ENCODE measurements at regions not wholly inside any gene's neighbourhood (a gene's known extent, or its start where the extent isn't known, plus 50 kb on each side); places are given as distances from the start of the nearest gene placed in this dataset.

GRCh38 chr18:44552706-44553105 is 128.0 kb upstream of the SETBP1 start:
- no peak for DNase-seq
- H3K27me3 ChIP-seq: no peaks in the 10 kb centered on the region
- no peaks in the 10 kb centered on the region for H3K36me3 ChIP-seq
- H3K27ac ChIP-seq: no peak overlapping the region
- TF ChIP-seq POLR2A (IDR thresholded peaks at IDR 0.05): no peak
- TF ChIP-seq CTCF (IDR thresholded peaks at IDR 0.05): no peak
- no peak for TF ChIP-seq EP300 (IDR thresholded peaks at IDR 0.05)
- no peak overlapping the region for H3K4me3 ChIP-seq
- WGBS, 3 donors: 71 to 83% (median 79%) methylated on average over 2 of the region's 2 CpGs
- no peaks in the 10 kb centered on the region for H3K9me3 ChIP-seq
- intact Hi-C loops (cut with DNase I): no loop called here
- H3K4me1 ChIP-seq (ENCODE audit: insufficient read depth): peaks cover 5% of the 10 kb centered on the region

DNA sequence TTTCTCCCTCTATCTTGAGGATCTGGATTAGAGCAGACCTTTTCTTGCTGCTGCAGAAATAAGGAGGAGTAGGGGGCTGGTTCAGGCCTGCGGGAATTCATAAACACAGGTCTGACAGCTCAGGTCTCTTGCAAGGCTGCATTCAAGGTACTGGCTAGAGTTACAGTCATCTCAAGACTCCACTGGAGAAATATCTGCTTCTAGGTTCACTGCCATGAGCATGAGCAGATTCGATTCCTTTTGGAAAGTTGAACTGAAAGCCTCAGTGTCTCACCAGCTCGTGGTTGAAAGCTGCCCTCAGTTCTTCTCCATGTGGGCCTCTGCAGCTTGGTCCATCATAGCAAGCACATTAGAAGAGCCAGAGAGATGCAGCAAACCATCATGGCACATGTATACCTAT is 124.4 kb upstream of the SETBP1 start:
- intact Hi-C loops (cut with DNase I): no loop called here
- 73% methylated on average over 3 of the region's 3 CpGs for WGBS, 3 donors
- no peaks in the 10 kb centered on the region for H3K9me3 ChIP-seq
- H3K36me3 ChIP-seq: no peaks in the 10 kb centered on the region
- TF ChIP-seq POLR2A (IDR thresholded peaks at IDR 0.05): no peak
- no peak for TF ChIP-seq EP300 (IDR thresholded peaks at IDR 0.05)
- TF ChIP-seq CTCF (IDR thresholded peaks at IDR 0.05): no peak
- H3K4me3 ChIP-seq: no peak overlapping the region
- no peak for DNase-seq
- H3K27me3 ChIP-seq: no peaks in the 10 kb centered on the region
- no peak overlapping the region for H3K27ac ChIP-seq
- peaks cover 2% of the 10 kb centered on the region for H3K4me1 ChIP-seq (ENCODE audit: insufficient read depth)

DNA sequence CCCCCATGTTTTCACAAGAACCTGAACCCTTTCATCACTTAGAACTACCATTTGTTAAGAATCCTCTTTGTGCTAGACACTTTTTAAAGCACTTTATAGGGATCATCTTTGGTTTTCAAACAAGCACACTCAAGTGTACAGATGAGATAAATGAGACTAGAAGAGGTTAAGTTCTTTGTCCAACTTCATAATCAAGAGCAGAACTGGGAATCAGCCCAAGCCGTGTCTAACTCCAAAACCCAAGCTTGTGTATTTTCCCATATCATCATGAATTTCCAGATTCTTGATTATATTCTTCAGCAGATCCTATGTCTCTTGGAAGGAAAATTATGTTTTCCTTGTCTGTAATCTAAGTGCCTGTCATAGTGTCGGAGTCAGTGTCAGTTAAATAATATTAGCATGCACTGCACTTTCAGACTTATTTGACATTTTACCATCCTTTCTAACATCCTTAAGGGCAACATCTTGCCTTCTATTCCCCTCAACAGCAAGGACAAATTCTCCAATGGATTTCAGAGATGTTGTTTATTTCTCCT is 123.0 kb upstream of the SETBP1 start:
- DNase-seq: no peak
- TF ChIP-seq CTCF (IDR thresholded peaks at IDR 0.05): no peak
- TF ChIP-seq EP300 (IDR thresholded peaks at IDR 0.05): no peak
- no peak for TF ChIP-seq POLR2A (IDR thresholded peaks at IDR 0.05)
- H3K27ac ChIP-seq: no peak overlapping the region
- 17 to 25% (median 19%) methylated on average over 2 of the region's 2 CpGs for WGBS, 3 donors
- intact Hi-C loops (cut with DNase I): no loop called here
- H3K4me3 ChIP-seq: no peak overlapping the region
- H3K4me1 ChIP-seq (ENCODE audit: insufficient read depth): peaks cover 2% of the 10 kb centered on the region
- H3K9me3 ChIP-seq: no peaks in the 10 kb centered on the region
- H3K27me3 ChIP-seq: no peaks in the 10 kb centered on the region
- no peaks in the 10 kb centered on the region for H3K36me3 ChIP-seq

- no peak for TF ChIP-seq CTCF (IDR thresholded peaks at IDR 0.05)
- WGBS, 3 donors: 20 to 55% (median 28%) methylated on average over 1 of the region's 1 CpG
- H3K27me3 ChIP-seq: no peaks in the 10 kb centered on the region
- H3K4me3 ChIP-seq: no peak overlapping the region
- no peaks in the 10 kb centered on the region for H3K36me3 ChIP-seq
- no peak for DNase-seq
- no peaks in the 10 kb centered on the region for H3K9me3 ChIP-seq
- peaks cover 2% of the 10 kb centered on the region for H3K4me1 ChIP-seq (ENCODE audit: insufficient read depth)
- intact Hi-C loops (cut with DNase I): no loop called here
- no peak overlapping the region for H3K27ac ChIP-seq
Observed at GRCh38 chr18:44558767-44559166, 121.9 kb upstream of the SETBP1 start.

DNA sequence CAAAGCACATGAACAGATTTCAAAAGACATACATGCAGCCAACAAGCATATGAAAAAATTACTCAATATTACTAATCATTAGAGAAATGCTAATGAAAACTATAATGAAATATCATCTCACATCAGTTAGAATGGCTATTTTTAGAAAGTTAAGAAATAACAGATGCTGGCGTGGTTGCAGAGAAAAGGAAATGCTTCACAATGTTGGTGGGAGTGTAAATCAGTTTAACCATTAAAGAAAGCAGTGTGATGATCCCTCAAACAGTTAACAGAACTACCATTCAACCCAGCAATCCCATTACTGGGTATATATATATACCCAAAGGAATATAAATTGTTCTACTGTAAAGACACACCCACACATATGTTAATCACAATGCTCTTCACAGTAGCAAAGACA is 117.7 kb upstream of the SETBP1 start:
- no peak overlapping the region for H3K4me3 ChIP-seq
- WGBS, 3 donors: 73 to 84% (median 77%) methylated on average over 1 of the region's 1 CpG
- TF ChIP-seq POLR2A (IDR thresholded peaks at IDR 0.05) (no peak), EP300 (IDR thresholded peaks at IDR 0.05) (no peak), CTCF (IDR thresholded peaks at IDR 0.05) (no peak)
- H3K4me1 ChIP-seq (ENCODE audit: insufficient read depth): peaks cover 2% of the 10 kb centered on the region
- no peaks in the 10 kb centered on the region for H3K9me3 ChIP-seq
- no peaks in the 10 kb centered on the region for H3K36me3 ChIP-seq
- intact Hi-C loops (cut with DNase I): no loop called here
- no peak overlapping the region for H3K27ac ChIP-seq
- no peaks in the 10 kb centered on the region for H3K27me3 ChIP-seq
- DNase-seq: no peak
